NCI-H2227 treated with DMSO at 0.1 percent for 48 hours (cell line): ENCODE measurements at regions not wholly inside any gene's neighbourhood (a gene's known extent, or its start where the extent isn't known, plus 50 kb on each side); places are given as distances from the start of the nearest gene placed in this dataset.
A peak's percentile ranks its signal among the peaks of the same experiment; 100 is the strongest.

Experiments
- DNase-seq: peaks from one replicate; lab custom pipeline; 2025; lab: John Stamatoyannopoulos, UW

DNA sequence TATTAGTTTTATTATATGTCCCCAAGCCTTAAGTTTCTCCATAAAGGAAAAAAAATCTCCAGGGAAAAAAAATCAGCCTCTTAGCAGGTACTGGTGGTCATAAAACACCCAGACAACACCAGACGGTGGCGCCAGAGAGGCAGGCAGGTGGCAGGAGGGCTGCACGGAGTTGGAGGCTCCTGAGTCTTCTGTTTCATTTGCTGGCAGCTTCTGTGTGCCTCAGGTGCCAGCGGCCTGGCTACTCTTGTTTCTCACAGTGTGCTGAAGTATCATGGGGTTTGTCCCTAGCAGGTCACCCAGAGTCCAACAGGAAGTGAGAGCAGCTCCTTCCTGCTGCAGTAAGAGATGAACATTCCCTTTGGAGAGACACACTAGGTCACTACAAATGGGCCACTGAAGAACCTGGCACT lies 123.3 kb upstream of the GADD45A start:
- peak; percentile 37 for DNase-seq

DNA sequence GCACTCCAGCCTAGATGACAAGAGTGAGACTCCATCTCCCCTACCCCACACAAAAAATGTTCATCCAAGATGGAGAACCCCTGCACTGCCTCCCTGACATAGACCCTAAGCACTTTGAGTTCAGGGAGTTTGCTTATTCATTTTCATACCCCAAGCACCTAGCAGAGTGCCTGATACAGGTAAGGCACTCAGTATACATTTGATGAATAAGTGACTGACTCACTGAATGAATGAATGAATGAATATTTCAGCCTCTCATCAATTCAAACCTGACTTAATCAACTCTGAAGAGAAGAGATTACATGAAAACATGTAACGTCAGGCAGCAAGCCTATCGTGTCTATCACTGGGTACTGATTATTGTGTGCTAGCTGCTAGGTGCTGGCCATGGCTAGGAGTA lies 121.3 kb upstream of the GADD45A start:
- no peak for DNase-seq

DNA sequence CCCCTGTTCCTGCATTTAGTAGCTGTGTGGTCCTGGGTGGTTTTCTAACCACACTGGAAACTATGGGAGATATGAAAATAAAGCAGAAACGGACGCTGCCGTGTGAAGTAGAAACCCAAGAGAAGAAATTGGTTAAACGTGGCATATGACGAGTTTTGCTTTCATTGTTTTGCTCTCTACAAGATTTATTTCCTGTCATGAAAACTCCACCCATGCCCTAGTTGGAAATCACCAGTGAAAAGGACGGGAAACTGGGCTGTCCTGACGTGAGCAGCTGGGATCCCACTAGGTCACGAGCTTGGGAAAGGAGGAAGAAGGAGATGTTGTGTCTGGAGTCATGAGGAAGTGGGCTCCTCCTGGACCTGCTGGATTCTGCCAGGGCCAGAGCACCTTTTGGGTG lies 120.8 kb upstream of the GADD45A start:
- no peak for DNase-seq

DNA sequence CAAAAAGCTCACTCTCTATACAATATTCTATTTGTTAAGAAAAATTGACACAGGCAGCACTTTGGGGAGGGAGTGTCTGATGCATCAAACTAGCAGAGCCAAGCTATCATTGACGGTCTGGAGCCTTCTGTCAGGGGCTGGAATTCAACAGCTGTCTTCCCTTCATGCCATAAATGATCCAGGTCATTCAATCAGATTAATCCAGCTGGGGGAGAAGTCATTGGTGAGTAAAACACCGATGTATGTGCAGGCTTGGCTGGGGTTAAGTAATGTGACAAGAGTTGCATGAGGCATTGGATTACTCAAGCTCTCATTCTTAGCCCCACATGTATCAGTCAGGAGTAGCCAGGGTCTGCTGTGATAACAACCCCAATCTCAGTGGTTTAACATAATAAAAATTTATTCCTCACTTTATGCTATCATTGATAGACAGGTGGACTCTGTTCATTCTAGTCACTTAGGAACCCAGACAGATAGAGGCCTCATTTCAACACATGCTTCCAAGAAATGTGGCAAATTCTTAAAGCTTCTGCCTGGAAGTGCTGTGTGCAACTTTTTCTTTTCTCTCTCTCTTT lies 118.1 kb upstream of the GADD45A start:
- no peak for DNase-seq

DNA sequence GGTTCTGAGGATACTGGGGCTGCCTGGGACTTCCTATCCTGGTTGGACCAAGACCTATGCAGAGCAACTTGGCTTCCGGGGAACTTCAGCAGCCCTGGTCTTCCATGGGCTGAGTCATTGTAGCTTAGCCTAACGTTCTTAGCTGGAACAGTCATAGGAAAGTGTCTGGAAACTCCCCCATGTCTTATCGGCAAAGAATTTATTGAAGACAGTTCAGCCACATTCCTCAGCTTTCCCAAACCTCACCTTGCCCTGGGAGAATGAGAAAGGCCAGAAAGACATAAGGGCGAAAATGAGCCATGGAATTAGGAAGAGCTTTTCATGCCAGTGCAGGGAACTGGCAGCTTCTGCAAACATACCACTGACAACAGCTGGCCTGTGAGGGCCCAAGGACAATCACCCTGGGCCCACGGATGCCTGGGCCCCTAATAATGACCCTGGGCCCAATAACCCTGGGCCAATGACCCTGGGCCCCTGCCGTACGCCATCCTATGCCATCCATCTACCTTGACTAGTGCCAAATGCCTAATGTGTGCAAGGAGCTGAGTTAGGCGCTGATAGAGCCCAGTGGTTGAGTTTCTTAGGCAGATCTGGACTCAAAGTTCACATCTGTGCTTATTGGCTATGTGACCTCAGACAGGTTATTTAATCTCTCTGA lies 114.4 kb upstream of the GADD45A start:
- no peak for DNase-seq

DNA sequence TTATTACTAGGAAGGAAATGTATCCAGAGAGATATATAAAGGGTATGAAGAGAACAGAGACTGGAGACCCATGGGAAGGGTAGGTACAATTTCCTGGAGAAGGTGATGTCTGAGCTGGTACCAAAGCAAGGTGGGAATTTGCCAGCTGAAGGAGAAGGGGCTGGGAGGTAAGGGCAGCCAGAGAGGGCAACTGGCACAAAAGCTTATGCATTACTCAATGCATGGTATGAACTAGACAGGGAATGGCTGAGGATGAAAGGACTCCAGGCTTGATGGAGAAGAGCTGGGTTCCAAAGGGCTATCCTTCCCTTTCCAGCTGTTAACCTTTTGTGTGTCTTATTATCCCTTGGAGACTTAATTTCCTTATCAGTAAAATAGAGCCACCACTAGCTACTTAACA lies 113.6 kb upstream of the GADD45A start:
- DNase-seq = no peak

DNA sequence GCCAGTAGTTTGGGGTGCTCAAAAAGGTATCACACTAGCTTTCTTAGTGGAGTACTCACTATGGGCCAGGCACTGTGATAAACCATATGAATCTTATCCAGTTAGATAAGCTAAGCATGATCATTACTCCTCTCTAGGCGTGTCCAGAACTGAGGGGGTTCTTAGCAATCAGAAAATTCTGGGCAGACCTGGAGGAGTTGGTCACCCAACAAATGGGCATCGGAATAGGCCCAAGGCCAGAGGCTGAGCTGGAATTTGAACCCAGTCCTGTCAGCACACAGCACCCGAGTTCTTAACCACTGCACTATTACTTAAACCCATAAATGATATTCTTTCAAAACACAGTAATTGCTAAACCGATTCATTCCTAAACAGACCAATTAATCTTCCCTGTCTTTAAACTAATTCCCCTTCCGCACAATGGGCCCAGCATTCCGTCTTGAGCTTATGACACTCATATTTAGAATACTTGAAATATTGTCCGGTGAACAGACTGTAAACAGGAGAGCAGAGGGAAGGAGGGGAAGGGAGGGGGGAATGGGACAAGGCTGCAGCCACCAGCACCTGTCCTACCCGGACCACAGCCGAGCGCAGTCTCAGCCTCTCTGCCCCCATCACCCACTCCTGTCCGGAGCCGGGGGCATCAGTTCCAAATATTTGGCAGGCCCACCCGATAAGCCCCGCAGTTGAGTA lies 113.0 kb upstream of the GADD45A start:
- DNase-seq = no peak

DNA sequence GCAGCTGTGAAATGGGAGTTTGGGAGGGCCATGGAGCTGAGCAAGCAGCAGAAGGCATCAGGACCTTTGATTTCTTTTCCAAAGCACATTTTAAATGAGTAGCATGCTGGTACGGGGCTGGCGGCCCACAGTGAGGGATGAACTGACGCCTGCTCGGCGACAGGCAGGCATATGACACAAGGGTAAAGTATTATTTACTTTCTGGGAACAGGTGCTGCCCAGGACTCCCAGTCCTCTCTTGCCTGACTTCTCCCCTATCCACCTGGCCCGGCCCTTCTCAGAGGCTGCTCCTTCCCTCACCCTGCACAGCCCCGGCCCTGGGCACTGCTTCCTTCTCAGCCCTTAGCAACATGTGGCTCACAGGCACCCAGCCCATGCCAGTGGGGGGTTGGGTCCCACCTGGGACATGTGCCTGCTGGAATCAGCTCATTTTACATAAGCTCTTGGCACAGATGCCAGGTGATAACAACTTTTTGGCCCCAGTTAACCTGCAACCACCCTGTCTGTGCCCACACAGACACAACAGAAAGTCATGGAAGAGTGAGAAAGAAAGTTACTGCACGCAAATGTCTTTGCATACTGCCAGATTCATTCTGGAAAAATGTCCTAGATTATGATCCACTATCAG lies 112.3 kb upstream of the GADD45A start:
- no peak for DNase-seq

DNA sequence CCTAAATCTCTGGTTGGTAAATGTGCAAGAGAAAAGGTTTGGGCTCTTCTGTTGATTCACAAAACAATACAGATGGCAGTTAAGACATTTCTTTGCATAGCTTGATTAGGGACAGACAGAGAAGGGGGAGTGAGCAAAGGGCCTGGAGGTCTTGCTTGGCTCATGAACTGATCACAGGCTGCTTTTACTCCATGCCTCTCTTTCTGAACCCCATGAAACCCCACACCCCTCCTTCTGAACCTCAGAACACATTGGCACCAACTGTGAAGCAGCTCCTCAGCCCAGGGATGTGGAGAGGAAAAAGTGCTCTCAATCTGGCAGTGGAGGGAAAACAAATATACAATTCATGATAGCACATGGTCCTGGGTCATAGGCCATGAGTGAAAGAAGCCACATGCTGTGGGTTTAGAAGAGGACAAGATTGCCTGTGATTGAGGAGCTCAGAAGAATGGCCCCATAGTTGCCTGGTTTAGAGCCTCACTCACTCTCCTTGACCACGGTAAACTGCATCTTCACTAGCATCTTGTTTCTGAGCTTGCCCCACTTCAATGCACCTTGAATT lies 111.6 kb upstream of the GADD45A start:
- no peak for DNase-seq

DNA sequence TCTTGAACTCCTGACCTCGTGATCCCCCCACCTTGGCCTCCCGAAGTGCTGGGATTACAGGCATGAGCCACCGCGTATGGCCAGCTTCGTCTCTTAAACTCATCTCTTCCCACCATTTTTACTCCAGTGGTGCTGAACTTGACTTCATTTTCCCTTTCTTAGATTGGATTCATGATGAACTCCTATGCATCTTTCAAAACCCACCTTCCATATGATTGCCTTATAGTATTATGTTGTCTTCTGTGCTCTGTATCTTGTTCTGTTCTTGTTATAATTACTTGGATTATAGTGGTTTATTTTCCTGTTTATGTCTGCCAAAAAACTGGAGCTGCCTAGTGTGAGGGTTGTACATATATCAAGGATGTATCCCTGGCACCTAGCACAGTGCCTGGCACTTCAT lies 110.8 kb upstream of the GADD45A start:
- no peak for DNase-seq

DNA sequence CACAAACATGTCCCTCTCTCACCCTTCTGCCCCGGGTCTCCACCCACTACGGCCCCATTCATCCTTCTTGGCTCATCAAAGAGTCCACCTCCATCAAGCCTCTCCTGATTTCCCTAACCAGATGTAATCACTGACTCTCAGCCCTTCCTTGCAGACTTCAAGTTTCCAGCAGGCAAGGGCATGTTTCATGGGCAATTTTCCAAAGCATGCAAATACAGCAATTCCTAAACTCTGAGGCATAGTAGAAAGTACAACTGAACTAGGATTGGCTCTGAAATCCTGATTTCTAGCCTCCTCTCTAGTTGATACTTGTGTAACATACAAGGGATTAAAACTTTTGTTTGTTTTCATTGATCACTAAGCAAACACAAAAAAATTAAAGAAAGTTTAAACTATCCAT lies 109.1 kb upstream of the GADD45A start:
- DNase-seq = no peak

DNA sequence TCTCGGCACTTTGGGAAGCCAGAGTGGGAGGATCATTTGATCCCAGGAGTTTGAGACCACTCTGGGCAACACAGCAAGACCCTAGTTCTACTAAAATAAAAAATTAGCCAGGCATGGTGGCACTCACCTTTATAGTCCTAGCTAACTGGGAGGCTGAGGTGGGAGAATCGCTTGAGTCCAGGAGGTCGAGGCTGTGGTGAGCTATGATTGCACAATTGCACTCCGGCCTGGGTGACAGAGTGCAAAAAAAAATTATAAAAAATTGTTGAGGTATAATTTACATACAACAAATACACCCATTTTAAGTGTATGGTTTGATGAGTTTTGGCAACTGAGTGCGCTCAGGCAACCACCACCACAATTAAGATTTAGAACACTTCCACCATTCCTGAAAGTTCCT lies 108.5 kb upstream of the GADD45A start:
- no peak for DNase-seq

DNA sequence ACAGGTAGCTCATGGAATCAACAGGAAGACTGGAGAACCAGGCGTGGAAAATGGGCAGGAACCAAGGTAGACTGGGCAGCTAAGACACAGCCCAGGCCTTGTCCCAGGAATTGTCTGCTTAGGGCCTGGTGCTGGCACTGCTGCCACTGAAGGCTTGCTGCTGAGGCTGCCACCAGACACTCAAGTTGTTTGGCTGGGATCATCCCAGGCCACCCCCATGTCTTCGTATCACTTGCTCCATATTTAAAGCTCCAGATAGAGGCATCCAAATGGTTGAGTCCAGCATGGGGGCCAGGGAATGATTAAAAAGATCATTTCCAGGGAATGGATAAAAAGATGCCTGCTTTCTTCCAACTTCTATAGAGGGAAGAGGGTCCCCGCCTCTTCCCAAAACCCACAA lies 107.4 kb upstream of the GADD45A start:
- no peak for DNase-seq

DNA sequence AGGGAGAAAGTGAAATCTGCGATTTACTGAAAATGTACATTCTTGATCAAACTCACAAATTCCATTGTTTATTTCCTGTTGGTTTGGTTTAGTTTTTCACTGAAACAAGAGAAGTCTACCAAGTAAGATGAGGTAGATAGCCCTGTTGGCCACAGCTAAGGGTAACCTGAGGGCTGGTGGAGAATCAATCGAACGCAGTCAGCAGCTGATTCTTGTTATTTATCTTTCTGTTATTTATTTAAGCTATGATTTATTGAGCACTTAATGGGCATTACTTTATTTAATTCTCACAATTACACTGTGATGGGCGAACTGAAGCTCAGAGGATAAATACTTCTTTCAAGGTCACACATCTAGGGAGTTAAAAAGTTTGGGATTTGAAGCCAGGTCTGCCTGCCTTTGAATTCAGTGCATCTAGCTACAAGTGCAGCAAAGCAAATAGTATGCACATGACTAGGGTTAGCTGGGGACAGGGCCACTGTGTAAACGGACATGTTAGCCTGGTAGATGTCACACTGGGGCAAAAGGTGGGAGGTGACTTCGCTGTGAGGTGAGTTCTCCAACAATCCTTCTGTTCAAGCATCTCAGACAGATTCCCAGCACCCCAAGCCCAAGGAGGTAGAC lies 106.5 kb upstream of the GADD45A start:
- DNase-seq = no peak

DNA sequence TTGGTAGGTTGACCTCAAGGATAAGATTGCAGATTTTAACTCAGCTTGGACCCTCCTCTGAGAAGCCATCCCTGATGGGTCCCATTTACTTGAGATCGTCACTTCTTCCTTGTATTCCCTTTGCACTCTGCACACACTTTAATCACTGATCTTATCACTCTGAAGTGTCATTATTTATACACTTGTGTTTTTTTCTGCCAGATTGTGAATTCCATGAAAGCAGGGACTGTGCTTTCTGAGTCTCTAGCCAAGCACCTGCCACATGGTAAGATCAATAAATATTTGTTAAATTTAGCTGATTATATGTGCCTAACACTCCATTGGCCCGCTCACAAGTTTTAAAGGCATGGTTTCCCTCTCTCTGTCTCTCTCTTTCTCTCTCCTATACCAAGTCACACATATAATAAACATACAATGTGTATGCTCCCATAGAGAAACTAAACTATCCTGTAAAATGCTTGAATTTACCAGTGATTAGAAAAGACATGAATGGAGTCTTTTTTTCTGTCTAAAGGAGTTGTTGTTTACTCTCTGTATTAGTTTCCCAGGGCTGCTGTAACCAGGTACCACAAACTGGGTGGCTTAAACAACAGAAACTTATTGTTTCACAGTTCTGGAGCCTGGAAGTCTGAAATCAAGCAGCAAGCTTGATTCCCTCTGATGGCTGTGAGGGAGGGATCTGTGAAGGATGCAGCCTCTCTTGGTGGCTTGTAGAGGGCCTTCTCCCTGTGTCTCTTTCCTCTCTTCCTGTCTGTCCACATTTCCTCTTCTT lies 105.2 kb upstream of the GADD45A start:
- no peak for DNase-seq

DNA sequence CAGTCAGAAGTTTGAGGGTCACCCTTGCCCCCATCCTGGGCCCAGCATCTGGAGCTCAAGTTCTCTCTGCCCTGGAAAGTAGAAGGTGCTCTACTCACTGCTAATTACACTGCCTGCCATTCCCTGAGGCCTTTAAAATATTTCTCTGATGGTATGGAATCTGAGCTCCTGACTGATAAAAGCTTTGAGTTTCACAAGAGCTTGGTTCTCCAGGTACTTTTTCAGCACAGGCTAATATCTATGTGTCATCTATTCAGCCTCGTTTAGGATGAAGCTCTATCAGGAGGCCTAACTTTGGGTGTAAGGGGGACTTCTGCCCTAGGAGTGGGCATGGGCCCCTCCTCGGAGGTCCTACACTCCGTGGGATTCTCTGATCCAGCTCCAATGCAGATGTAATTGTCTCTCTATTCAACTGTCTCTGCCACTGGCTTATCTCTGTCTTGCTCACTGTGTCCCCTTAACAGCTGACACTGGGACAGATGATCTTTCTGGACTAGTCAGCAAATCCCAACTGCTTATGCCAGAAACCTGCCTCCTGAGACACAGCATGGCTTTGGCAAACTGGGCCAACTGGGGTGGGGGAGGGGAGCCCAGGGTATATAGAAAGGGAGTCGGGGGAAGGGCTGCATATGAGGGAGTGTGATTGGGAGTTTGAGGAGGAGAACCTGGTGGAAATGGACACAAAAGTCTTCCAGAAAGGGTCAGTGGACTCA lies 104.2 kb upstream of the GADD45A start:
- DNase-seq = no peak

DNA sequence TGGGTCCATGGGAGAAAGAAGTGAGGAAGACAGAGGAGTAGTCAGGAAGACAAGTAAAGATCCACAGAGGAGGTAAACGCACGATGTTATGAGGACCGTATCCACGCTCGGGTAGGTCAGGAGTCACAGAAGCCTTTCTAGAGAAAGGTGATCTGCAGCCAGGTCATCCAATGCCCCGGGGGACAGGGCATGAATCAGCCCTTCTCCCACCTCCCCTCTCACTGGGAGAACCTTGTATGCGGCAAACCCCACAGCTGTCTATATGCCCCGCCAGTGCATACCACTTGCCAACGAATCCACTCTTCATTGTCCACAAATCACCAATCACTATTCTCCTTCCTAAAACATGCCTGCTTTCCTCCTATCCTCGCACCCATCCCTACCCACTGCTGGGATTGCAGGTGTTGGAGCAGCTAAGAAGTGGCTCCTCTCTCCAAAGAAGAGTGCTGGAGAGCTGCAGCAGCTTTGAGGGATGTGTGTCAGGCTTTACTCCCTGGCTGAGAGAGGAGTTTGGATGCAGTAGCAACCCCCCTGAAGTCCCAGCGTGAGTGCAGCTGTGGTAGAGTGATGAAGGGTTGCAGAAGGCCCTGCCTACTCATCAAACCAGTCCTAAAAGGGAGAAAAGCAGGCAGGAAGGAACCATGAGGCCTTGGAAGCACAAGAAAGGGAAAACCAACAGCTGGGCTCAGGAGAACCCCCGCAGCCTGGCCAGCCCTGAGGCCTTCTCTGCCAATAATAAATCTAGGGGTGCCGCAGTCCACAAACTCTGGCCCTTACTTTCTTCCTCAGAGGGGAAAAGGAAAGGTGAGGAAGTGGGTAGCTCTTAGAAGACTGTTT lies 102.2 kb upstream of the GADD45A start:
- DNase-seq = no peak

DNA sequence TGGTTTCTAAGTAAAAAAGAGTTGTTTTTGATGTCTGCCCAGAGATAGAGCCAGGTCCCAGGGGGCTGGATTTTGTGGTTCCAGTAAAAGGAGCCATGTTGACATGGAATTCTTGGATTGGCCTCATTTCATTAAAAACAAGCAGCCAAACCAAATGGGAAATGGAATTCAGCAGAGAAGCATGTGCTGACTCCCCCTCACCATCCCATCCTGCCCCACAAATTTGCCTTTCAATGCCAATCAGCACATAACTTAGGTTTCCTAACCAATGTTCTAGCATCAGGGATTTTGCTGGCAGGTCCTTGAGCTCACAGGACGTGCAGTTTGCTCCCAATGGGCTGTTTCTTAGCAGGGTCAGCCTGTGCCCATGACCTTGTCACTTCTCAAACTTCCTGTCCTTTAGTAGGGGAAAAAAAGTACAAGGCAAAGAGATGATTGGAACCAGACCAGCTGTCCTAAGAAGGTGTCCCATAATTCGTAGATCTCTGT lies 101.5 kb upstream of the GADD45A start:
- DNase-seq = no peak

DNA sequence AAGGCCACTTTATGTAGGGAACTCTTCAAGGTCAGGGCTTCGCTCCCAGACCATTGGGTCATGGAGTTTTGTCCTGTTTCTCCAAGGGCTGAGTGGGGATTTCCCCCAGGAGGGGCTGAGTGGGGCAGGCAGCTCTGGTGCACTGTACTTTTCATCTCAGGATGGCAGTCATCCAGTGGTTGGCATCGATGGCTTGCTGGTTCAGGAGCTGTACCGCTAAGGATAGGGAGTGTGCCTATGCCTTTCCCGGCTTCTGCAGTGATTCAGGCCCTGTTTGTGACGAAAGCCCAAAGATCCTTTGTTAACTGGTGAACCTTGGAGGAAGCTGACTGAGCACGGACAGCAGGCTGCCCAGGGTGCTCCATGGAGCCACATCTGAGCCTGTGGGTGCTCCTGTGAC lies 100.1 kb upstream of the GADD45A start:
- no peak for DNase-seq

DNA sequence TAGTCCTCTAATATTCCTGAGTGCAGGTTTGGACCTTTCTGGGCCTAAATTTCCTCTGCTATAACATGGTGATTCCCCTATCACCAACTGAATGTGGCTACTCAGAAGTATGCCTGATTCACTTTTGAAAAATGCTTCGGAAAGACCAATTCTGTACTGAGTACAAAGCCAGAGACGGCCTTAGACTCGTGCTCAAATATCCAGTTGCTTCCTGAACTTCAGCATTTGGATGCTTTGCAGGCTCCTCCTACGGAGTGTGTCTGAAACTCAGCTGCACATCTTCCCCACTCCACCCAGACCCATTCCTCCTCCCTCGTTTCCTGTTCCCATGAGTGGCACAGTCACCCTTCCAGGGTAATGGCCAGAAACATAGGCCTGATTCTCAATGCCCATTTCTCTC lies 98.4 kb upstream of the GADD45A start:
- DNase-seq = no peak
